HAP-1 (cell line): ENCODE measurements at regions not wholly inside any gene's neighbourhood (a gene's known extent, or its start where the extent isn't known, plus 50 kb on each side); places are given as distances from the start of the nearest gene placed in this dataset.

Experiments used
- DNase-seq, 2 experiments: peaks; one replicate each; pipeline ENCODE4 v3.0.0-alpha.2; 2016 to 2020; ENCODE audit warnings: low spot score in 2 of 2
- H3K27me3 ChIP-seq: fragments of 250-450 bp; sonication (Bioruptor Pico); 2 replicates; pipeline ENCODE4 v1.5.1; 2020; ENCODE audit warnings: low read depth, mild to moderate bottlenecking, moderate library complexity
- H3K36me3 ChIP-seq: fragments of 250-450 bp; sonication (Bioruptor Pico); replicated peaks from 2 replicates; pipeline ENCODE4 v1.5.1; 2020; ENCODE audit warnings: mild to moderate bottlenecking
- H3K4me1 ChIP-seq: fragments of 250-450 bp; sonication (Bioruptor Pico); 2 replicates; pipeline ENCODE4 v1.5.1; 2020; ENCODE audit warnings: mild to moderate bottlenecking
- H3K4me3 ChIP-seq: fragments of 250-450 bp; sonication (Bioruptor Pico); 2 replicates; pipeline ENCODE4 v1.5.1; 2020; ENCODE audit warnings: mild to moderate bottlenecking, moderate library complexity
- H3K9me3 ChIP-seq: fragments of 250-450 bp; sonication (Bioruptor Pico); 2 replicates; pipeline ENCODE4 v1.5.1; 2020; ENCODE audit warnings: mild to moderate bottlenecking, moderate library complexity
- in situ Hi-C: fragments of 300-500 bp; cut with MboI; formaldehyde crosslinking; loops from 3 replicates; pipeline ENCODE4 v1.14.3; 2020; ENCODE audit warnings: low sequenced_read_pairs, inconsistent platforms, mixed read lengths

DNA sequence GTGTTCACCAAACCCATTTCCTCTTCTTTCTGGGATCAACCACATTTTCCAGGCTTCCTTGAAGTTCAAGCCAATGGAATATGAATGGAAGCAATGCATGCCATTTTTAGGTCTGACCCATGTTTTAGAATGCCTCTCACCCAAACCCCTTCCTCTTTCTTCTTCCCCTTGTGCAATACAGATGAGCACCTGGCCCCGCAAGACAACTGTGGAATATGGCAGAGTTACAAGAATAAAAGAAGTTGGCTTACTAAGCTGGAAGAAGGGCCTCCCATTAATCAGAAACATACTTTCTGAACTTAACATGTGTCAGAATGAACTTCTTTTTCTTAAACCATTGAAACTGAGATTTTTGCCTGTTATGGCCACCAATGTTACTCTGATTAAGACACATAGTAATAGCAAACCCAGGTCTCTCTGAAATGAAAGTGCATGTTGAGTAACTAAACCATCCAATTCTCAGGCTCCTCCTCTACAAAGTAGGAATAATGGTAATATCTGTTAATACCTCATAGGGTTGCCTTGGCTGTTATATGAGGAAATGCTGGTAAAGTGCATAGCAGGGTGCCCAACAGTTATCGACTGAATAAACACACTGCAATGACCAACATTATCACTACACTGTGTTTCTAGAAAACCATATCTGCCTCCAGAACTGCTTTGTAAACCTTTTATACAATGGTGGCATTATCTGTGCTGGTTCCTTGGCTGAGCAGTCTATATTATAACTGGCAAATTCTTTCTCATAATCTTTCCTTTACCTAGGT, 382.2 kb upstream of the NRP1 start:
- in situ Hi-C loops: no loop called here
- Histone ChIP-seq H3K36me3 (no peaks in the 10 kb centered on the region), H3K27me3 (no peaks in the 10 kb centered on the region), H3K4me3 (no peak overlapping the region), H3K9me3 (no peaks in the 10 kb centered on the region), H3K4me1 (no peaks in the 10 kb centered on the region; the same call in 1 of the 2 replicates)
- DNase-seq: no peak

DNA sequence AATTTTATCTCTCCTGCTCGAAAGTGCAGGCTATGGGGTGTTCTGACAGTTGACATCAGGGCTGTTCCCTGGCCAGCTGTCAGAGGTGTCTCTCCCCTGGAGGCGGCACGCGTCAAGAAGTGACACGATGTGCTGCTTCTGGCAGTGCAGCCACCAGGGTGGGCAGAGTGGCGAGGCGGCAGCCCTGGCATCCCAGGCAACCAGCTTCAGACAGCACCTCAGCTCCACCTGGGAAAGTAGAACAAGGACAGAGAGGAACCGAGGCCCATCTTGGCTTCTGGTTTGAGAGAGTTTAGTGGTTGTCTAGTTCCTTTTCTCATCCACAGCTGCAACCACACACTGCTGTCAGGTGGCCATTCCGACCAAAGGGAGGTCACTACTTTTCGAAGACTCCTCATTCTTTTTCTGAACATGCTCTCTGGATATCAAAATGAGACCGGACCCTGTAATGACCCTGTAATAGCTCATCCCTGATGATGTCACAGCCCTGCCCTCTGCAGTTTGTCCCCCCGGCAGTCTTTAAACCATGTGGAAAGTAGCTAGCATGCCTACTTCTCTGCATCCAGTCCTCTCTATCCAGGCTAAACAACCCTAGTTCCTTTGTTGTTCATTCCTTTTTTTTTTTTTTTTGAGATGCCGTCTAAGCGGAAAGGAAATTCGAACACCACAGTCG, 381.0 kb upstream of the NRP1 start:
- Histone ChIP-seq H3K4me1 (no peaks in the 10 kb centered on the region; the same call in 1 of the 2 replicates), H3K4me3 (no peak overlapping the region), H3K36me3 (no peaks in the 10 kb centered on the region), H3K27me3 (no peaks in the 10 kb centered on the region), H3K9me3 (no peaks in the 10 kb centered on the region)
- no peak for DNase-seq
- in situ Hi-C loops: no loop called here

DNA sequence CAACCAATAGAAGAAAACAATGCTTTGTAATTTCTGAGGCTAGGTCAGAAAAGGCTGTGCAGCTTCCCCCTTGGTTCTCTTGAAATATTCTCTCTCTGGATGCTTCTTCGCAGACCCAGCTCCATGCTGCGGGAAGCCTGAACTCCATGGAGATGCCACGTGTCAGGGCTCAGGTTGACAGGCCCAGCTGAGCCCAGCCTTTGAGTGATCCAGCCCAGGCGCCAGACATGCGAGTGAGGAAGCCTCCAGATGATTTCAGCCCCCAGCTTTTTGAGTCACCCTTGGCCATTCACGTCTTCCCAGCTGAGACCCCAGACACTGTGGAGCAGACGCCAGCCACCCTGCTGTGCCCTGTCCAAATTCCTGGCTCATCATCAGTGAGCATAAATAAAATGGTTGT, 378.4 kb upstream of the NRP1 start:
- H3K27me3 ChIP-seq: no peaks in the 10 kb centered on the region
- no peak for DNase-seq
- no peak overlapping the region for H3K4me3 ChIP-seq
- H3K4me1 ChIP-seq: peaks cover 5% of the 10 kb centered on the region
- no peaks in the 10 kb centered on the region for H3K9me3 ChIP-seq
- in situ Hi-C loops: no loop called here
- no peaks in the 10 kb centered on the region for H3K36me3 ChIP-seq

DNA sequence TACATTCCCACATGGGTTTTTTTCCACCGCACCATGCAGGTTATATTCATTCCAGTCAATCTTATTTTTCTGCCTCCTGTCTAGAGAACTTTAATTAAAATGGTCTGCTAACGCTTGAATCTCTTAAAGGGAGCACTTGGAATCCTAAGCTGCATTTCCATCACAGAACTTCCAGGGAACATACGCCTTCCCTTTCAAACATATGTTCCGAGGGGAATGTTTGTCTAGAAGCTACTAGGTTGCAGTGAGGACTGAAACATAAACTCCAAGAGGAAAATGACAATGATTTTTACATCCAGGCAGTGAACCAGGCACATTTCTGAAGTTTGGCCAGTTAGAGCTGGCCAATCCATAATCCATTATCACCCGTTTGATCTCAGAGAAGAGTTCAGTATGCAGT, 375.5 kb upstream of the NRP1 start:
- Histone ChIP-seq H3K27me3 (no peaks in the 10 kb centered on the region), H3K36me3 (no peaks in the 10 kb centered on the region), H3K9me3 (no peaks in the 10 kb centered on the region), H3K4me3 (no peak overlapping the region), H3K4me1 (peaks cover 9% of the 10 kb centered on the region)
- in situ Hi-C loops: no loop called here
- DNase-seq: no peak

DNA sequence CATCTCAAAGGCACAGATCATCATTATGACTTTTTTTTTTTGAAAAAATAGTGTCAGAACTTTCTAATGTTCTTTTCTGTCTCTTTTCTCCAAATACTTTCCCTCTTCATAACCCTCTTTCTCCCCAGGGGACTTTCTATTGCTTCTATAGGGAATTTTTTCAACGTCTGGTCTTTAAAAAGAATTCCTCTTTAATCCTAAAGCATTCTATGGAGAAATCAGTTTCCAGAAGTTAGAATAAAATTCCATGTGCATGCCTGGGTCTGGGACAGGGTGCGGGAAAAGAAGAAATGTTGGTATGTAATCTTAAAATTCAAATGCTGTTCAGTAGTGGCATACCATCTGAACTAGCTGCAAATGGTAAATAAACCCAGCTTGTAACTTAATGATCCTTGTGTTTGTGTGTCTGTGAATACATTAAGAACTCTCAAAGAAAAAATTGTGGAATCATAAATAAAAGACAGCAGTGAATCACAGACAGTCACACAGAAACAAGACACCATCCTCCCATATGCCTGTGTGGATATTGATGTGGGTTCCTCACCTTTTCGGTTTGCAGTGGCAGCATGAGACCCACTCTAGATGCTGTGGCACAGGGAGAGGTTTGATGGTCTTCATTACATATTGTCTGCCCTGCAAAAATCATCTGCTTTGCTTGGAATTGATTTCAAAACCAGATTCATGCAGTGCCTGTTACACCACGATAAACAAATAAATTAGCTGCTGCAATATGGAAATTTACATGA, 374.7 kb upstream of the NRP1 start:
- DNase-seq: no peak
- H3K9me3 ChIP-seq: no peaks in the 10 kb centered on the region
- no peaks in the 10 kb centered on the region for H3K36me3 ChIP-seq
- H3K4me1 ChIP-seq: peaks cover 9% of the 10 kb centered on the region
- H3K27me3 ChIP-seq: no peaks in the 10 kb centered on the region
- in situ Hi-C loops: no loop called here
- no peak overlapping the region for H3K4me3 ChIP-seq

DNA sequence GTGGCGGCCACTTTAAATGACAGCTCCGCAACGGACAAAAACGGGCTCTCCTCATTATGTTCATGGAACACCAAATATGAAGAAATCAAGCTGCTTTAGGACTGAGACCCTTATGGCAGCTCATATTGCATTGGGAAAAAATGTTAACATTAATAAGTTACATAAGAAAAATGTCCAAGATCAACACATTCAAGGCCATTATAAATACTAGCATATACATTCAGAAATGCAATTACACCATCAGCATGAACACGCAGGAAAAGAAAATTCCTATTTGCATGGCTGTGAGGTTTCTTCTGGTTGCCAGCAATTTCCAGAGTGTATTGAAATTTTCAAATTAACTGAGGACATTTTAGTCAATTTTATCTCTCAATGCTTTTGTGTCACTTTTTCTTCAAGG, 374.1 kb upstream of the NRP1 start:
- Histone ChIP-seq H3K9me3 (no peaks in the 10 kb centered on the region), H3K27me3 (no peaks in the 10 kb centered on the region), H3K4me3 (no peak overlapping the region), H3K4me1 (peaks cover 9% of the 10 kb centered on the region), H3K36me3 (no peaks in the 10 kb centered on the region)
- DNase-seq: no peak
- in situ Hi-C loops: no loop called here

DNA sequence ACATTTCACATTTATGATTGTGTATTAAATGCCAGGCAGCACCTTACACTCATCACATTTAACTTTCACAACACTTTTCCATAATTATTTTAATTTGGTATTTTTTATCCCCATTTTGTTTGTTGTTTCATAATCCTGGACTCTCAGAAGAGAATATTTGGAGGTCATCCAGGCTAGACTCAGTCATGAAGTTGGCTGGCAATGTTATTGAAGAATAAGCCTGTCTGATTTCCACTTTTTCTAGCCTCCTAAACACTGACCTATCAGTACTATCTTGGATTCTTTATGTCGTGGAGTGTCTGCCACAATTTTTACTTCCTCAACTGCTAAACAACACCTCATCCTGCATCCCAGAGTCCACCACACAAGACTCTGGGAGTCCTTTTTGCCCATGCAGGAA, 372.3 kb upstream of the NRP1 start:
- in situ Hi-C loops: no loop called here
- peaks cover 9% of the 10 kb centered on the region for H3K4me1 ChIP-seq
- H3K27me3 ChIP-seq: no peaks in the 10 kb centered on the region
- DNase-seq: no peak
- H3K36me3 ChIP-seq: no peaks in the 10 kb centered on the region
- no peaks in the 10 kb centered on the region for H3K9me3 ChIP-seq
- H3K4me3 ChIP-seq: no peak overlapping the region

DNA sequence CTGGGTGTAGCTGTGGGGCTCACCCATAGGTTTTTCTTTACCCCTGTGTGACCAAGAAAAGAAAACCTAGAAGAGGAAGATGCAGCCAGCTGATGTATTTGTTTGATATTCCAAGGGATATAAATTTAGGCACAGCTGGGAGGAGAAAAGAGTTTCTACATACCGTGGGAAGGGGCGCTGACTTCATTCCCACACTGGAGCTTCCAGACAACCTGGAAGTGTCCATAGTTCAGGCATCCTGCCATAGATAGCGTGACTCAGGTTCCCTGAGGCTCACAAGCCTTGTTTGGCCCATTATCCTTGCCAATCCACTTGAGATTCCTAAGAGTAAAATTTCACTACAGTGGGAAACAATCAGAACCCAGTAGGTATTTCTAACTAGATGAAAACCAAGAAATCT, 371.7 kb upstream of the NRP1 start:
- no peaks in the 10 kb centered on the region for H3K27me3 ChIP-seq
- no peaks in the 10 kb centered on the region for H3K9me3 ChIP-seq
- no peak overlapping the region for H3K4me3 ChIP-seq
- peaks cover 9% of the 10 kb centered on the region for H3K4me1 ChIP-seq
- in situ Hi-C loops: no loop called here
- no peaks in the 10 kb centered on the region for H3K36me3 ChIP-seq
- no peak for DNase-seq

DNA sequence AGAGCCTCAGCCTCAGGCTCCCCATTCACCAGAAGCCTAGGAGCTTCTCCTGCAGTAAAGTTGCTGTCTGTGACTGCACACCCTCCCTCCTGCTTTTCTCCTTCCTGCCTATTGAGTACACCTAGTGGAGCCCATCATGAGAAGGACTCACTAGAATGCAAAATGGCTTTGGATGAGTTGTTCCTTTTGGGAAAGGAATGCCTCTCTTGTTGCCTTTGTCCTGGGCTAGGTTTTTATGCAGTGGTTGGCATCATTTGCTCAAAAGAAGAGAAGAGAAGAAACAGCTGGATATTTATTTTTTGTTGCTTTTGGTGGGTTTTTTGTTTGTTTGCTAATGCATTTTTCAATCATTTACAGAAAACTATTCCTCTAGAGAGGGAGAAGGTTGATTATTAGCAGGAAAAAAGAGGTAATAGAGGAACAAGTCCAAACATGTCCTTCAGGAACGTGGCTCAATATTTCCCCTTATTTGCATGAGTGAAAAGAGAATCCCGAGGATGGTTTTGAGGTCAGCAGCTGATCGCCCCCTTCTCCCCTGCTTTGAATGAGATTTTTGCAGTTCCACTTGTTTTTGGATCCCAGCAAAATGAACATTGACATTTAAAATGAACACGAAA, 369.9 kb upstream of the NRP1 start:
- H3K36me3 ChIP-seq: no peaks in the 10 kb centered on the region
- no peak for DNase-seq
- in situ Hi-C loops: no loop called here
- H3K4me3 ChIP-seq: no peak overlapping the region
- no peaks in the 10 kb centered on the region for H3K9me3 ChIP-seq
- H3K4me1 ChIP-seq: peaks cover 9% of the 10 kb centered on the region
- no peaks in the 10 kb centered on the region for H3K27me3 ChIP-seq

DNA sequence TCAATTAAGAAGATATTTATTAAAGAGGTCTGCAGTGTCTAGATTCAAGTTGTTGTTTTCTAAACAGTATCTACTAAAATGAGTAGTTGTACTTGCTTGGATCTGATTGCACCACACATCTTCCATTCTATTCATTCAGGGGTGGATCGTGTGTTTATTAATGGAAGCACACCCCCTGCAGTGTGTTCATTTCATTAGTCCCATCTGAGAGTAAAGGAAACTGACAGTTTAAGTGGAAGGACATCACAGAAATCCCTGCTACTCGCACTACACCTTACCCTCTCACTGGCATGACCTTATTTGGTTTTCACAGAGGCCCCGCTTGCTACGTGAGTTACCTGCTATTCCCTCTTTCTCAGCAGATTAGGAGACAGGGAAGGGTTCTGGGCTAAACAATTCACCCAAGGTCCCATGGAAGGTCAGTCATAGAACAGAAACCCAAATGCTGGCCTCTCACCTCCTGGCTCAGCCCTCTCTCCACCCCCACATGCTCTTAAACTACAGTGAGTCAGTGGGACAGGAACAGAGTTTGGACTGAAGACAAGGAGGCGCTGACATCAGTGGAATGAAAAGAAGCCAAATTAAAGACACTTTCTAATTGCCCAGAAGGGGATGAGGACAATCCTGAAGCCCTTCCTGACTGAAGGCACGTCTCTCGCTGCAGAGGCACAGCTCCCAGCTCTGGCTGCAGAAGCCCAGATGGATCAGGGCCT, 369.2 kb upstream of the NRP1 start:
- H3K4me1 ChIP-seq: peaks cover 10% of the 10 kb centered on the region
- H3K4me3 ChIP-seq: no peak overlapping the region
- no peaks in the 10 kb centered on the region for H3K9me3 ChIP-seq
- H3K27me3 ChIP-seq: no peaks in the 10 kb centered on the region
- no peak for DNase-seq
- H3K36me3 ChIP-seq: no peaks in the 10 kb centered on the region
- in situ Hi-C loops: no loop called here

DNA sequence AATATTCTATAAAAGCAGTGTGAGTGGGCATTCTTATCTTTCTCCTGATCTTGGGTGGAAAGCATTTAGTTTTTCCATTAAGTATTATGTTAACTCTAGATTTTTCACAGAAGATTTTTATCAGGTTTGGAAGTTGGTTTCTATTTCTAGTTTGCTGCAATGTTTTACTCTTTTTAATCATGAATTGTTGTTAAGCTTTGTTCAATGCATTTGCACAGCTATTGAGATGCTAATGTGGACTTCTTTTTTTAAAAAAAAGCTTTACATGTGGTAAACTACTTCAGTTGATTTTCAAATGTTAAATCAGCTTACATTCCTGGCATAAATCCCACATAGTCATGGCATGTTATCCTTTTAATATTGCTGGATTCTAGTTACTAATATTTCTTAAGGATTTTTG, 363.6 kb upstream of the NRP1 start:
- peak in 1 of 2 experiments; percentile 96 for DNase-seq
- Histone ChIP-seq H3K27me3 (no peaks in the 10 kb centered on the region), H3K4me3 (no peak overlapping the region), H3K9me3 (no peaks in the 10 kb centered on the region; the same call in 1 of the 2 replicates), H3K4me1 (peaks cover 19% of the 10 kb centered on the region), H3K36me3 (no peaks in the 10 kb centered on the region)
- in situ Hi-C loops: no loop called here

DNA sequence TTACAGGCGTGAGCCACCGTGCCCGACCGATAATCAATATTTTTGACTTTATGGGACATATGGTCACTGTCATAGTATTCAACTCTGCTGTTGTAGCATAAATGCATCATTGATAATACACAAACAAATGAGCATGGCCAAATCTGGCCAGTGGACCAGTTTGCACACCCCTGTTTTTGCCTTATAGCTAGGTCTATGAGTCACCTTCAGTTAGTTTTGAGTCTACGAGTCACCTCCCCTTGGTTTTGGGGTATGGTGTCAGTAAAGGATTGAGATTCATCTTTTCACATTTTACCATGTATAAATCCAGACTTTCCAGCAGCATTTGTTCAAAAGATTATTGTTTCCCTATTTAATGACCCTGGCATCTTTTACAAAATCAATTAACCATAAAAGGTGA, 362.5 kb upstream of the NRP1 start:
- Histone ChIP-seq H3K4me3 (no peak overlapping the region), H3K36me3 (no peaks in the 10 kb centered on the region), H3K9me3 (no peaks in the 10 kb centered on the region; the same call in 1 of the 2 replicates), H3K4me1 (peaks cover 19% of the 10 kb centered on the region), H3K27me3 (no peaks in the 10 kb centered on the region)
- in situ Hi-C loops: no loop called here
- DNase-seq: no peak

DNA sequence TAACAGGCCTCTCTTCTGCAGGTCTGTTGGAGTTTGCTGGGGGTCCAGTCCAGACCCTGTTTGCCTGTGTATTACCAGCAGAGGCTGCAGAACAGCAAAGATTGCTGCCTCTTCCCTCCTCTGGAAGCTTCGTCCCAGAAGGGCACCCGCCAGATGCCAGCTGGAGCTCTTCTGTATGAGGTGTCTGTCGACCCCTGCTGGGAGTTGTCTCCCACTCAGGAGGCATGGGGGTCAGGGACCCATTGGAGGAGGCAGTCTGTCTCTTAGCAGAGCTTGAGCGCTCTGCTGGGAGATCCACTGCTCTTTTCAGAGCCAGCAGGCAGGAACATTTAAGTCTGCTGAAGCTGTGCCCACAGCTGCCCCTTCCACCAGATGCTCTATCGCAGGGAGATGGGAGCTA, 361.1 kb upstream of the NRP1 start:
- Histone ChIP-seq H3K9me3 (no peaks in the 10 kb centered on the region; the same call in 1 of the 2 replicates), H3K4me1 (peaks cover 19% of the 10 kb centered on the region), H3K4me3 (no peak overlapping the region), H3K36me3 (no peaks in the 10 kb centered on the region), H3K27me3 (no peaks in the 10 kb centered on the region)
- no peak for DNase-seq
- in situ Hi-C loops: no loop called here
